SU-DHL-6 (cell line): ENCODE measurements at regions not wholly inside any gene's neighbourhood (a gene's known extent, or its start where the extent isn't known, plus 50 kb on each side); places are given as distances from the start of the nearest gene placed in this dataset.

ENCODE experiments used
- H2AFZ ChIP-seq: fragments of 200-600 bp; sonication (generic); 2 replicates; pipeline ENCODE4 v1.6.1; 2014; ENCODE audit warnings: low read depth, mild to moderate bottlenecking, moderate library complexity, mixed read lengths, antibody characterized with exemption, low read length; ENCODE audit not compliant: severe bottlenecking
- H3F3A ChIP-seq: fragments of 200-600 bp; shearing (Covaris generic); 2 replicates; pipeline ENCODE4 v1.6.0; 2016; ENCODE audit warnings: antibody characterized with exemption, mild to moderate bottlenecking; ENCODE audit not compliant: insufficient read depth
- H3K27ac ChIP-seq: fragments of 200-600 bp; sonication (generic); 2 replicates; pipeline ENCODE4 v1.5.1; 2016; ENCODE audit warnings: low read depth, mild to moderate bottlenecking, low read length, moderate library complexity, mixed read lengths
- H3K27me3 ChIP-seq: fragments of 200-600 bp; sonication (generic), shearing (Covaris generic); 2 replicates; pipeline ENCODE4 v1.6.0; 2014; ENCODE audit warnings: mild to moderate bottlenecking, low read length
- H3K36me3 ChIP-seq: fragments of 200-600 bp; sonication (generic); 2 replicates; pipeline ENCODE4 v1.6.1; 2014; ENCODE audit warnings: mild to moderate bottlenecking, low read length, mixed read lengths
- H3K4me2 ChIP-seq: fragments of 300-600, 200-600 bp; shearing (Covaris generic), sonication (generic); 2 replicates; pipeline ENCODE4 v1.6.0; 2014; ENCODE audit warnings: low read length, low read depth, mild to moderate bottlenecking; ENCODE audit not compliant: poor library complexity, severe bottlenecking
- H3K4me3 ChIP-seq: fragments of 200-600 bp; sonication (generic); 2 replicates; pipeline ENCODE4 v1.5.1; 2014; ENCODE audit warnings: antibody characterized with exemption, low read length, mild to moderate bottlenecking, mixed read lengths; ENCODE audit not compliant: insufficient read depth, poor library complexity, severe bottlenecking
- H3K79me2 ChIP-seq: fragments of 200-600 bp; sonication (generic); 2 replicates; pipeline ENCODE4 v1.6.1; 2014; ENCODE audit warnings: mild to moderate bottlenecking, low read length, moderate library complexity; ENCODE audit not compliant: insufficient read depth
- H3K9ac ChIP-seq: fragments of 200-600 bp; sonication (generic); 2 replicates; pipeline ENCODE4 v1.7.0; 2014; ENCODE audit warnings: mild to moderate bottlenecking, low read length
- H3K9me2 ChIP-seq: fragments of 200-600 bp; sonication (generic); replicated peaks from 2 replicates; pipeline ENCODE4 v1.6.1; 2014; ENCODE audit warnings: low read length; ENCODE audit not compliant: insufficient read depth
- H3K9me3 ChIP-seq: fragments of 200-600 bp; sonication (generic); 2 replicates; pipeline ENCODE4 v1.6.1; 2014; ENCODE audit warnings: low read length, mixed read lengths; ENCODE audit not compliant: insufficient read depth
- H4K20me1 ChIP-seq: fragments of 200-600 bp; sonication (generic); 2 replicates; pipeline ENCODE4 v1.6.1; 2014; ENCODE audit warnings: low read depth, mild to moderate bottlenecking, antibody characterized with exemption, low read length, moderate library complexity, mixed read lengths
- CTCF ChIP-seq: fragments of 200-600 bp; sonication (generic); IDR thresholded peaks from one replicate; pipeline ENCODE4 v1.5.1; 2017; ENCODE audit warnings: antibody characterized with exemption, mild to moderate bottlenecking, low read length, moderate library complexity; ENCODE audit not compliant: insufficient read depth, poor library complexity, severe bottlenecking
- EZH2phosphoT487 ChIP-seq: fragments of 200-600 bp; sonication (generic), shearing (Covaris generic); conservative IDR thresholded peaks from 2 replicates; pipeline ENCODE4 v1.6.1; 2018; ENCODE audit warnings: mild to moderate bottlenecking, antibody characterized with exemption, low read length, moderate library complexity, mixed read lengths

- Histone ChIP-seq H3K4me3 (no peak overlapping the region), H3K36me3 (no peaks in the 10 kb centered on the region), H3K9ac (no peak overlapping the region), H3K4me2 (no peak overlapping the region), H3F3A (no peaks in the 10 kb centered on the region), H2AFZ (no peak overlapping the region), H3K9me2 (no peaks in the 10 kb centered on the region), H3K9me3 (no peaks in the 10 kb centered on the region), H3K27me3 (no peaks in the 10 kb centered on the region), H3K27ac (no peak overlapping the region), H3K79me2 (no peaks in the 10 kb centered on the region), H4K20me1 (no peaks in the 10 kb centered on the region)
- TF ChIP-seq EZH2phosphoT487 (no peak), CTCF (no peak)
These were observed 476.2 kb downstream of the RAB28 start for GRCh38 chr4:13007802-13008470.

- Histone ChIP-seq H4K20me1 (no peaks in the 10 kb centered on the region), H3K4me3 (no peak overlapping the region), H3K36me3 (no peaks in the 10 kb centered on the region), H3K9ac (no peak overlapping the region), H3F3A (no peaks in the 10 kb centered on the region), H3K27ac (no peak overlapping the region), H3K9me3 (no peaks in the 10 kb centered on the region), H3K79me2 (no peaks in the 10 kb centered on the region), H3K27me3 (no peaks in the 10 kb centered on the region), H3K4me2 (no peak overlapping the region), H3K9me2 (no peaks in the 10 kb centered on the region), H2AFZ (no peak overlapping the region)
- TF ChIP-seq CTCF (no peak), EZH2phosphoT487 (no peak)
These were observed 490.2 kb downstream of the RAB28 start for GRCh38 chr4:12993923-12994322.

GRCh38 chr4:12987284-12987683 lies 496.9 kb downstream of the RAB28 start:
- H3K27ac ChIP-seq = no peak overlapping the region
- H3K27me3 ChIP-seq = no peaks in the 10 kb centered on the region
- H3K9me3 ChIP-seq = no peaks in the 10 kb centered on the region
- H3F3A ChIP-seq = no peaks in the 10 kb centered on the region
- H3K36me3 ChIP-seq = no peaks in the 10 kb centered on the region
- no peak overlapping the region for H3K4me3 ChIP-seq
- no peaks in the 10 kb centered on the region for H3K79me2 ChIP-seq
- TF ChIP-seq CTCF (no peak), EZH2phosphoT487 (no peak)
- H3K9me2 ChIP-seq = no peaks in the 10 kb centered on the region
- H4K20me1 ChIP-seq = no peaks in the 10 kb centered on the region
- no peak overlapping the region for H3K9ac ChIP-seq
- H3K4me2 ChIP-seq = no peak overlapping the region
- H2AFZ ChIP-seq = no peak overlapping the region
